ENCODE measurements at regions not wholly inside any gene's neighbourhood (a gene's known extent, or its start where the extent isn't known, plus 50 kb on each side); places are given as distances from the start of the nearest gene placed in this dataset.

DNA sequence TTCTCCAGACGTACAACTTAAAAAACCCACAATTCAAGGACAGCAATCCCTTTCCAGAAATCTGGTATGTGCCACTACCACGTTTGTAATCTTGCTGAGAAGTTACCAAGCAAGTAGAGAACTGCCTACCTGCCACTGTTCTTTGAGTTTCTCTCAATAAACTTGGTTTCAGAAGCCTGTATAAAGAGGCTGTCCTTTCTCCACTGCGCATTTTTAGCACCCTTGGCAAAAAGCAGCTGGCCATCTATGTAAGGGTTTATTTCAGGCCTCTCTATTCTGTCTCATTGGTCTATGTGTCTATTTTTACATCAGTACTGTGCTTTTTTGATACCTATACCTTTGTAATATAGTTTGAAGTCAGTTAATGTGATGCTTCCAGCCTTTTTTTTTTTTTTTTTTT lies 665.1 kb upstream of the BRINP3 start:
- H3K4me2 ChIP-seq (ENCODE audit: control insufficient read depth, extremely low read depth, insufficient read depth, low read depth, low read length): no peak overlapping the region
- no peaks in the 10 kb centered on the region for H3K27me3 ChIP-seq (ENCODE audit: control insufficient read depth, extremely low read depth, insufficient read depth, low read length)
- H3K4me1 ChIP-seq (ENCODE audit: control insufficient read depth, extremely low read depth, insufficient read depth, low read length): no peaks in the 10 kb centered on the region
- no peaks in the 10 kb centered on the region for H3K79me2 ChIP-seq (ENCODE audit: control insufficient read depth, insufficient read depth, low read length)
- dilution Hi-C loops (cut with MboI; ENCODE audit: extremely low pct_ligation_motif_present, low sequenced_read_pairs): no loop called here
- H3K9me3 ChIP-seq (ENCODE audit: control insufficient read depth, low read depth, low read length): no peaks in the 10 kb centered on the region
- H2AFZ ChIP-seq (ENCODE audit: control insufficient read depth, low read length): no peak overlapping the region
- no peaks in the 10 kb centered on the region for H4K20me1 ChIP-seq (ENCODE audit: control insufficient read depth, extremely low read depth, insufficient read depth, low read length)
- H3K9ac ChIP-seq (ENCODE audit: control insufficient read depth, extremely low read depth, insufficient read depth, low read length): no peak overlapping the region
- H3K9me1 ChIP-seq (ENCODE audit: control insufficient read depth, extremely low read depth, insufficient read depth, low read length): no peaks in the 10 kb centered on the region
- TF ChIP-seq, protein P1, sequence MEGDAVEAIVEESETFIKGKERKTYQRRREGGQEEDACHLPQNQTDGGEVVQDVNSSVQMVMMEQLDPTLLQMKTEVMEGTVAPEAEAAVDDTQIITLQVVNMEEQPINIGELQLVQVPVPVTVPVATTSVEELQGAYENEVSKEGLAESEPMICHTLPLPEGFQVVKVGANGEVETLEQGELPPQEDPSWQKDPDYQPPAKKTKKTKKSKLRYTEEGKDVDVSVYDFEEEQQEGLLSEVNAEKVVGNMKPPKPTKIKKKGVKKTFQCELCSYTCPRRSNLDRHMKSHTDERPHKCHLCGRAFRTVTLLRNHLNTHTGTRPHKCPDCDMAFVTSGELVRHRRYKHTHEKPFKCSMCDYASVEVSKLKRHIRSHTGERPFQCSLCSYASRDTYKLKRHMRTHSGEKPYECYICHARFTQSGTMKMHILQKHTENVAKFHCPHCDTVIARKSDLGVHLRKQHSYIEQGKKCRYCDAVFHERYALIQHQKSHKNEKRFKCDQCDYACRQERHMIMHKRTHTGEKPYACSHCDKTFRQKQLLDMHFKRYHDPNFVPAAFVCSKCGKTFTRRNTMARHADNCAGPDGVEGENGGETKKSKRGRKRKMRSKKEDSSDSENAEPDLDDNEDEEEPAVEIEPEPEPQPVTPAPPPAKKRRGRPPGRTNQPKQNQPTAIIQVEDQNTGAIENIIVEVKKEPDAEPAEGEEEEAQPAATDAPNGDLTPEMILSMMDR (optimal IDR thresholded peaks at IDR 0.05 in 1 of 3, IDR thresholded peaks at IDR 0.05 in 1 of 3, conservative IDR thresholded peaks at IDR 0.05 in 1 of 3; ENCODE audit: extremely low read depth in 1 of 3, insufficient read depth in 2 of 3, low read length in 3 of 3): no peak
- no peak for TF ChIP-seq EZH2 (IDR thresholded peaks at IDR 0.05; ENCODE audit: low read length)
- no peaks in the 10 kb centered on the region for H3K36me3 ChIP-seq (ENCODE audit: control insufficient read depth in 2 of 2, extremely low read depth in 1 of 2, insufficient read depth in 2 of 2, low read length in 2 of 2)
- FAIRE-seq: no peak
- no peak for DNase-seq (ENCODE audit: low read depth, low spot score)
- no peak overlapping the region for H3K27ac ChIP-seq (ENCODE audit: control insufficient read depth, insufficient read depth, low read length)
- no peak overlapping the region for H3K4me3 ChIP-seq (ENCODE audit: control insufficient read depth in 2 of 3, extremely low read depth in 1 of 3, insufficient read depth in 2 of 3, low read depth in 1 of 3, low read length in 3 of 3)

DNA sequence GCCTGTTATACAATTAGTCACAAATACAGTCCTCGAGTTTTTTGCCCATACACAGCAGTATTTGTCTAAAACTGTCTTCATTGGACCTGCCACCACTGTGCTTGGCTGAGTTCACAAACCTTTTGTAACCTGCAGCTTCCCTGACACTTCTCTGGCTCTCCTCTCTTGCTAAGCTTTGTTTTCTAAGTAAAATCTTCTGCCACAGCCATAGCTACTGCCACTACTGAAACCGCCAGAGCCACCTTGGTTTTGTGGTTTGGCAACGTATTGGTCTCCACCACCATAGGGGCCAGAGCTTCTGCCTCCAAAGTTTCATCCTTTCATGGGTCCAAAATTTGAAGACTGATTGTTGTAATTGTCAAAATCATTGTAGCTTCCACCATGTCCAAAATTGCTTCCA lies 668.2 kb upstream of the BRINP3 start:
- H3K27me3 ChIP-seq (ENCODE audit: control insufficient read depth, extremely low read depth, insufficient read depth, low read length): no peaks in the 10 kb centered on the region
- H3K4me1 ChIP-seq (ENCODE audit: control insufficient read depth, extremely low read depth, insufficient read depth, low read length): no peaks in the 10 kb centered on the region
- H3K9me3 ChIP-seq (ENCODE audit: control insufficient read depth, low read depth, low read length): no peaks in the 10 kb centered on the region
- TF ChIP-seq EZH2 (IDR thresholded peaks at IDR 0.05; ENCODE audit: low read length): no peak
- TF ChIP-seq, protein P1 (optimal IDR thresholded peaks at IDR 0.05 in 1 of 3, IDR thresholded peaks at IDR 0.05 in 1 of 3, conservative IDR thresholded peaks at IDR 0.05 in 1 of 3; ENCODE audit: extremely low read depth in 1 of 3, insufficient read depth in 2 of 3, low read length in 3 of 3): no peak
- H3K27ac ChIP-seq (ENCODE audit: control insufficient read depth, insufficient read depth, low read length): no peak overlapping the region
- FAIRE-seq (no peak), DNase-seq (ENCODE audit: low read depth, low spot score) (no peak)
- no peak overlapping the region for H2AFZ ChIP-seq (ENCODE audit: control insufficient read depth, low read length)
- H3K9me1 ChIP-seq (ENCODE audit: control insufficient read depth, extremely low read depth, insufficient read depth, low read length): no peaks in the 10 kb centered on the region
- no peak overlapping the region for H3K4me2 ChIP-seq (ENCODE audit: control insufficient read depth, extremely low read depth, insufficient read depth, low read depth, low read length)
- H4K20me1 ChIP-seq (ENCODE audit: control insufficient read depth, extremely low read depth, insufficient read depth, low read length): no peaks in the 10 kb centered on the region
- H3K9ac ChIP-seq (ENCODE audit: control insufficient read depth, extremely low read depth, insufficient read depth, low read length): no peak overlapping the region
- H3K36me3 ChIP-seq (ENCODE audit: control insufficient read depth in 2 of 2, extremely low read depth in 1 of 2, insufficient read depth in 2 of 2, low read length in 2 of 2): no peaks in the 10 kb centered on the region
- no peak overlapping the region for H3K4me3 ChIP-seq (ENCODE audit: control insufficient read depth in 2 of 3, extremely low read depth in 1 of 3, insufficient read depth in 2 of 3, low read depth in 1 of 3, low read length in 3 of 3)
- dilution Hi-C loops (cut with MboI; ENCODE audit: extremely low pct_ligation_motif_present, low sequenced_read_pairs): no loop called here
- no peaks in the 10 kb centered on the region for H3K79me2 ChIP-seq (ENCODE audit: control insufficient read depth, insufficient read depth, low read length)

Data from keratinocyte (primary cell).